Keratinocyte (primary cell): ENCODE measurements at regions not wholly inside any gene's neighbourhood (a gene's known extent, or its start where the extent isn't known, plus 50 kb on each side); places are given as distances from the start of the nearest gene placed in this dataset.

Source experiments
- DNase-seq: peaks from one replicate; pipeline ENCODE4 v3.0.0-alpha.2; 2011; ENCODE audit warnings: low read depth, missing footprints, low spot score
- FAIRE-seq: peaks from 2 replicates; lab custom pipeline; 2011; peaks lifted over from hg19 to GRCh38; lab: Jason Lieb, UNC
- H2AFZ ChIP-seq: 2 replicates; pipeline ENCODE4 v1.6.0; 2012; ENCODE audit warnings: low read length, control low read depth, inconsistent platforms; ENCODE audit not compliant: control insufficient read depth
- H3K27ac ChIP-seq: 2 replicates; pipeline ENCODE4 v1.5.1; 2011; ENCODE audit warnings: low read length; ENCODE audit not compliant: control insufficient read depth, insufficient read depth
- H3K27me3 ChIP-seq: 3 replicates; pipeline ENCODE4 v1.6.0; 2011; ENCODE audit warnings: low read length; ENCODE audit not compliant: control insufficient read depth, insufficient read depth; ENCODE audit errors: extremely low read depth
- H3K36me3 ChIP-seq, 2 experiments: 2 replicates in 1 of 2; 3 replicates in 1 of 2; pipeline ENCODE4 v1.5.1; 2011; ENCODE audit warnings: low read length in 2 of 2, mild to moderate bottlenecking in 1 of 2; ENCODE audit not compliant: control insufficient read depth in 2 of 2, insufficient read depth in 2 of 2; ENCODE audit errors: extremely low read depth in 1 of 2
- H3K4me1 ChIP-seq: 3 replicates; pipeline ENCODE4 v1.5.1; 2011; ENCODE audit warnings: low read length; ENCODE audit not compliant: control insufficient read depth, insufficient read depth; ENCODE audit errors: extremely low read depth
- H3K4me2 ChIP-seq: 3 replicates; pipeline ENCODE4 v1.6.0; 2011; ENCODE audit warnings: low read depth, low read length; ENCODE audit not compliant: control insufficient read depth, insufficient read depth; ENCODE audit errors: extremely low read depth
- H3K4me3 ChIP-seq, 3 experiments: fragments of 200-600 bp in 1 of 3; sonication (generic) in 1 of 3; 2 replicates in 2 of 3; 3 replicates in 1 of 3; pipeline ENCODE4 v1.5.1; 2011 to 2016; ENCODE audit warnings: low read length in 3 of 3, mild to moderate bottlenecking in 3 of 3, control low read depth in 2 of 3, inconsistent platforms in 1 of 3, low read depth in 1 of 3, mixed read lengths in 1 of 3, mixed run types in 1 of 3, moderate library complexity in 1 of 3; ENCODE audit not compliant: control insufficient read depth in 2 of 3, insufficient read depth in 2 of 3; ENCODE audit errors: extremely low read depth in 1 of 3
- H3K79me2 ChIP-seq: 2 replicates; pipeline ENCODE4 v1.6.0; 2012; ENCODE audit warnings: low read length; ENCODE audit not compliant: control insufficient read depth, insufficient read depth
- H3K9ac ChIP-seq: 3 replicates; pipeline ENCODE4 v1.6.0; 2011; ENCODE audit warnings: low read length; ENCODE audit not compliant: control insufficient read depth, insufficient read depth; ENCODE audit errors: extremely low read depth
- H3K9me1 ChIP-seq: 3 replicates; pipeline ENCODE4 v1.6.0; 2011; ENCODE audit warnings: low read length; ENCODE audit not compliant: control insufficient read depth, insufficient read depth; ENCODE audit errors: extremely low read depth
- H3K9me3 ChIP-seq: 2 replicates; pipeline ENCODE4 v1.5.1; 2012; ENCODE audit warnings: low read depth, low read length; ENCODE audit not compliant: control insufficient read depth
- H4K20me1 ChIP-seq: 3 replicates; pipeline ENCODE4 v1.6.0; 2011; ENCODE audit warnings: low read length; ENCODE audit not compliant: control insufficient read depth, insufficient read depth; ENCODE audit errors: extremely low read depth
- CTCF ChIP-seq, 3 experiments: IDR thresholded peaks in 1 of 3; conservative IDR thresholded peaks in 1 of 3; optimal IDR thresholded peaks in 1 of 3; 2 replicates in 2 of 3; 3 replicates in 1 of 3; pipeline versions ENCODE3 to v1.5.1; 2011; ENCODE audit warnings: low read length in 3 of 3, mild to moderate bottlenecking in 3 of 3, moderate library complexity in 2 of 3, control low read depth in 1 of 3, inconsistent platforms in 1 of 3; ENCODE audit not compliant: insufficient read depth in 2 of 3; ENCODE audit errors: extremely low read depth in 1 of 3
- EZH2 ChIP-seq: IDR thresholded peaks from one replicate; pipeline ENCODE4 v1.6.1; 2012; ENCODE audit warnings: inconsistent platforms, mild to moderate bottlenecking, low read length, moderate library complexity
- dilution Hi-C: fragments of 300-500 bp; cut with MboI; formaldehyde crosslinking; loops from one replicate; pipeline ENCODE4 v1.7.0; 2020; ENCODE audit warnings: low sequenced_read_pairs; ENCODE audit not compliant: extremely low pct_ligation_motif_present

- Histone ChIP-seq H3K4me1 (no peaks in the 10 kb centered on the region), H3K9me1 (no peaks in the 10 kb centered on the region), H2AFZ (peak overlapping the region; percentile 36), H3K79me2 (no peaks in the 10 kb centered on the region), H3K4me2 (no peak overlapping the region), H4K20me1 (no peaks in the 10 kb centered on the region), H3K4me3 (no peak overlapping the region), H3K9me3 (peaks cover 2% of the 10 kb centered on the region), H3K27ac (no peak overlapping the region), H3K27me3 (no peaks in the 10 kb centered on the region), H3K9ac (no peak overlapping the region), H3K36me3 (no peaks in the 10 kb centered on the region)
- no peak for DNase-seq
- no peak for FAIRE-seq
- TF ChIP-seq CTCF (optimal IDR thresholded peaks at IDR 0.05 in 1 of 3, IDR thresholded peaks at IDR 0.05 in 1 of 3, conservative IDR thresholded peaks at IDR 0.05 in 1 of 3; ENCODE audit: extremely low read depth in 1 of 3, insufficient read depth in 2 of 3, low read length in 3 of 3) (no peak), EZH2 (no peak)
- dilution Hi-C loops: no loop called here
Observed at GRCh38 chr7:84248843-84249242, 54.3 kb upstream of the SEMA3A start.

GRCh38 chr7:84248267-84248666 is 53.7 kb upstream of the SEMA3A start:
- H2AFZ ChIP-seq: no peak overlapping the region
- H3K27ac ChIP-seq: no peak overlapping the region
- no peak overlapping the region for H3K9ac ChIP-seq
- no peak for TF ChIP-seq CTCF (optimal IDR thresholded peaks at IDR 0.05 in 1 of 3, IDR thresholded peaks at IDR 0.05 in 1 of 3, conservative IDR thresholded peaks at IDR 0.05 in 1 of 3; ENCODE audit: extremely low read depth in 1 of 3, insufficient read depth in 2 of 3, low read length in 3 of 3)
- no peak for TF ChIP-seq EZH2
- no peak for FAIRE-seq
- H3K27me3 ChIP-seq: no peaks in the 10 kb centered on the region
- no peak for DNase-seq
- H3K4me3 ChIP-seq: no peak overlapping the region
- H3K36me3 ChIP-seq: no peaks in the 10 kb centered on the region
- H3K4me2 ChIP-seq: no peak overlapping the region
- dilution Hi-C loops: no loop called here
- H3K9me3 ChIP-seq: peaks cover 2% of the 10 kb centered on the region
- H4K20me1 ChIP-seq: no peaks in the 10 kb centered on the region
- no peaks in the 10 kb centered on the region for H3K9me1 ChIP-seq
- H3K79me2 ChIP-seq: no peaks in the 10 kb centered on the region
- no peaks in the 10 kb centered on the region for H3K4me1 ChIP-seq
